NCI-H128 (cell line): ENCODE measurements at regions not wholly inside any gene's neighbourhood (a gene's known extent, or its start where the extent isn't known, plus 50 kb on each side); places are given as distances from the start of the nearest gene placed in this dataset.
"Not testable (repeated sequence)": the region's sequence is repeated elsewhere in the genome, so short reads cannot be mapped to it uniquely, and the experiment has no call there.

Experiments used
- DNase-seq: peaks from one replicate; lab custom pipeline; 2025; ENCODE audit not compliant: unreplicated experiment; lab: John Stamatoyannopoulos, UW

- not testable (repeated sequence) for DNase-seq
Measured at GRCh38 chr7:55705728-55706450, 133.6 kb upstream of the VOPP1 start.

GRCh38 chr7:55702831-55703230 is 130.5 kb upstream of the VOPP1 start:
- DNase-seq, result not testable (repeated sequence)

- DNase-seq, result not testable (repeated sequence)
Measured at GRCh38 chr7:55699450-55699842, 127.1 kb upstream of the VOPP1 start.

GRCh38 chr7:55698607-55699449 is 126.5 kb upstream of the VOPP1 start:
- DNase-seq, result not testable (repeated sequence)

GRCh38 chr7:55695893-55696701 is 123.8 kb upstream of the VOPP1 start:
- not testable (repeated sequence) for DNase-seq

- DNase-seq, result not testable (repeated sequence)
Measured at GRCh38 chr7:55694484-55694883, 122.2 kb upstream of the VOPP1 start.

- not testable (repeated sequence) for DNase-seq
Measured at GRCh38 chr7:55688684-55689681, 116.7 kb upstream of the VOPP1 start.

- not testable (repeated sequence) for DNase-seq
Measured at GRCh38 chr7:55688261-55688660, 116.0 kb upstream of the VOPP1 start.

GRCh38 chr7:55687252-55687651 is 115.0 kb upstream of the VOPP1 start:
- not testable (repeated sequence) for DNase-seq

GRCh38 chr7:55686771-55687170 is 114.5 kb upstream of the VOPP1 start:
- not testable (repeated sequence) for DNase-seq

GRCh38 chr7:55683501-55683900 is 111.2 kb upstream of the VOPP1 start:
- not testable (repeated sequence) for DNase-seq

GRCh38 chr7:55675589-55675988 is 103.3 kb upstream of the VOPP1 start:
- not testable (repeated sequence) for DNase-seq

GRCh38 chr7:55673525-55673924 is 101.2 kb upstream of the VOPP1 start:
- not testable (repeated sequence) for DNase-seq

- not testable (repeated sequence) for DNase-seq
Measured at GRCh38 chr7:55672084-55672483, 99.8 kb upstream of the VOPP1 start.

GRCh38 chr7:55657654-55658053 is 85.4 kb upstream of the VOPP1 start:
- no peak for DNase-seq

- DNase-seq, result no peak
Measured at GRCh38 chr7:55651057-55651456, 78.8 kb upstream of the VOPP1 start.

GRCh38 chr7:55649238-55649637 is 76.9 kb upstream of the VOPP1 start:
- DNase-seq, result no peak

- DNase-seq, result no peak
Measured at GRCh38 chr7:55644567-55644966, 72.3 kb upstream of the VOPP1 start.

- no peak for DNase-seq
Measured at GRCh38 chr7:55642266-55642665, 70.0 kb upstream of the VOPP1 start.

- DNase-seq, result no peak
Measured at GRCh38 chr7:55641811-55642210, 69.5 kb upstream of the VOPP1 start.
